A549 (cell line): ENCODE measurements at regions not wholly inside any gene's neighbourhood (a gene's known extent, or its start where the extent isn't known, plus 50 kb on each side); places are given as distances from the start of the nearest gene placed in this dataset.
A peak's percentile ranks its signal among the peaks of the same experiment; 100 is the strongest.

Source experiments
- ATAC-seq, 2 experiments: fragments of 200-7000 bp in 1 of 2; fragments of >200 bp in 1 of 2; cut with Nextera tagmentation in 1 of 2; cut with Tn5 transposase in 1 of 2; 3 replicates each; pipeline versions ENCODE4 v1.8.0 to v1.9.1; 2018 to 2020; ENCODE audit warnings: mild to moderate bottlenecking in 1 of 2, moderate library complexity in 1 of 2
- CTCF ChIA-PET: fragments of 300-600 bp; sonication (Branson Sonifier 250); formaldehyde crosslinking; extraction: SDS; loops from one replicate; lab custom pipeline; 2021; ENCODE audit warnings: antibody characterized with exemption, inconsistent platforms; lab: Yijun Ruan, JAX
- POLR2A ChIA-PET: fragments of 350-600 bp; formaldehyde crosslinking; extraction: SDS; loops from one replicate; lab custom pipeline; 2021; ENCODE audit warnings: antibody characterized with exemption, inconsistent platforms; lab: Yijun Ruan, JAX
- DNase-seq, 2 experiments: peaks; one replicate each; pipeline versions ENCODE4 v3.0.0 to v3.0.0-alpha.2; 2011 to 2016; ENCODE audit warnings: low read depth in 1 of 2, low spot score in 1 of 2
- FAIRE-seq: peaks from 2 replicates; lab custom pipeline; 2011; peaks lifted over from hg19 to GRCh38; lab: Jason Lieb, UNC
- H3K27ac ChIP-seq, 2 experiments: fragments of >200 bp; sonication (Bioruptor Twin); formaldehyde crosslinking; 3 replicates each; pipeline ENCODE4 v1.5.1; 2016 to 2017
- H3K4me1 ChIP-seq: fragments of >200 bp; sonication (Bioruptor Twin); formaldehyde crosslinking; 3 replicates; pipeline ENCODE4 v1.6.1; 2016
- H3K4me2 ChIP-seq: fragments of >200 bp; sonication (Bioruptor Twin); formaldehyde crosslinking; 3 replicates; pipeline ENCODE4 v1.6.1; 2016
- H3K4me3 ChIP-seq: fragments of >200 bp; sonication (Bioruptor Twin); formaldehyde crosslinking; 3 replicates; pipeline ENCODE4 v1.5.1; 2016
- H3K9me3 ChIP-seq: fragments of >200 bp; sonication (Bioruptor Twin); formaldehyde crosslinking; 3 replicates; pipeline ENCODE4 v1.6.1; 2016
- BCL3 ChIP-seq: fragments of >200 bp; sonication (Bioruptor Twin); formaldehyde crosslinking; IDR thresholded peaks from 3 replicates; pipeline ENCODE4 v1.6.1; 2016
- CBX8 ChIP-seq: fragments of 200-600 bp; sonication (generic); IDR thresholded peaks from 2 replicates; pipeline ENCODE4 v1.6.1; 2016
- CEBPB ChIP-seq, 2 experiments: fragments of >200 bp in 1 of 2; sonication (Bioruptor Twin) in 1 of 2; formaldehyde crosslinking in 1 of 2; IDR thresholded peaks; 2 replicates each; pipeline ENCODE4 v1.6.1; 2012 to 2016
- CHD2 ChIP-seq: fragments of 150-350 bp; IDR thresholded peaks from 2 replicates; pipeline ENCODE4 v1.6.1; 2014; ENCODE audit warnings: low read length; ENCODE audit not compliant: partially characterized antibody
- ESRRA ChIP-seq: fragments of 150-350 bp; IDR thresholded peaks from 2 replicates; pipeline ENCODE4 v1.6.1; 2014; ENCODE audit warnings: mild to moderate bottlenecking, low read length, borderline replicate concordance
- FOSB ChIP-seq: fragments of 250-450 bp; sonication (Bioruptor Pico); IDR thresholded peaks from 2 replicates; pipeline ENCODE4 v1.5.0; 2020; ENCODE audit warnings: mild to moderate bottlenecking, moderate library complexity
- GATA3 ChIP-seq: IDR thresholded peaks from 2 replicates; pipeline ENCODE4 v1.6.1; 2012; ENCODE audit warnings: borderline replicate concordance
- HEYL ChIP-seq: fragments of 250-450 bp; sonication (Bioruptor Pico); IDR thresholded peaks from 2 replicates; pipeline ENCODE4 v1.8.0; 2021; ENCODE audit warnings: mild to moderate bottlenecking, moderate library complexity
- HOXB13 ChIP-seq: fragments of 250-450 bp; sonication (Bioruptor Pico); IDR thresholded peaks from 2 replicates; pipeline ENCODE4 v1.5.0; 2020; ENCODE audit warnings: low read depth, mild to moderate bottlenecking, moderate library complexity
- HOXB5 ChIP-seq: fragments of 250-450 bp; sonication (Bioruptor Pico); IDR thresholded peaks from 2 replicates; pipeline ENCODE4 v1.5.0; 2020; ENCODE audit warnings: mild to moderate bottlenecking, moderate library complexity
- KDM1A ChIP-seq: fragments of 200-600 bp; sonication (generic); IDR thresholded peaks from 2 replicates; pipeline ENCODE4 v1.6.1; 2016; ENCODE audit warnings: low read depth, mild to moderate bottlenecking
- MAZ ChIP-seq: fragments of 150-350 bp; IDR thresholded peaks from 2 replicates; pipeline ENCODE4 v1.6.1; 2014; ENCODE audit warnings: antibody characterized with exemption, low read depth, low read length, borderline replicate concordance
- MYC ChIP-seq: IDR thresholded peaks from 2 replicates; pipeline ENCODE4 v1.6.1; 2012; ENCODE audit warnings: mild to moderate bottlenecking, inconsistent platforms, low read length, improper control_type of control experiment, borderline replicate concordance
- NPAS2 ChIP-seq: fragments of 250-450 bp; sonication (Bioruptor Pico); IDR thresholded peaks from 2 replicates; pipeline ENCODE4 v1.8.0; 2022; ENCODE audit warnings: mild to moderate bottlenecking, moderate library complexity, borderline replicate concordance
- PBX3 ChIP-seq: IDR thresholded peaks from 2 replicates; pipeline ENCODE4 v1.6.1; 2012
- POLR2A ChIP-seq: IDR thresholded peaks from 2 replicates; pipeline ENCODE4 v1.6.1; 2012; ENCODE audit warnings: mild to moderate bottlenecking, low read length
- POLR2AphosphoS2 ChIP-seq: conservative IDR thresholded peaks from 2 replicates; pipeline ENCODE4 v1.6.1; 2012; ENCODE audit warnings: low read length, improper control_type of control experiment, inconsistent platforms
- RAD21 ChIP-seq, 2 experiments: fragments of >200 bp in 1 of 2; sonication (Bioruptor Twin) in 1 of 2; formaldehyde crosslinking in 1 of 2; IDR thresholded peaks in 1 of 2; conservative IDR thresholded peaks in 1 of 2; 2 replicates in 1 of 2; 3 replicates in 1 of 2; pipeline ENCODE4 v1.6.1; 2012 to 2018; ENCODE audit warnings: inconsistent platforms in 1 of 2
- RCOR1 ChIP-seq: fragments of 150-350 bp; IDR thresholded peaks from 2 replicates; pipeline ENCODE4 v1.6.1; 2014; ENCODE audit warnings: antibody characterized with exemption, low read length, low read depth
- SMC3 ChIP-seq: fragments of >200 bp; sonication (Bioruptor Twin); formaldehyde crosslinking; IDR thresholded peaks from 3 replicates; pipeline ENCODE4 v1.6.1; 2018; ENCODE audit warnings: inconsistent platforms
- TFCP2L1 ChIP-seq: fragments of 250-450 bp; sonication (Bioruptor Pico); IDR thresholded peaks from 2 replicates; pipeline ENCODE4 v1.5.0; 2021; ENCODE audit warnings: mild to moderate bottlenecking
- USF2 ChIP-seq: fragments of 450-650 bp; IDR thresholded peaks from 2 replicates; pipeline ENCODE4 v1.6.1; 2014; ENCODE audit warnings: antibody characterized with exemption
- ZC3H11A ChIP-seq: fragments of 450-650 bp; IDR thresholded peaks from 2 replicates; pipeline ENCODE4 v1.6.1; 2014; ENCODE audit warnings: antibody characterized with exemption, mild to moderate bottlenecking
- ZNF302 ChIP-seq: fragments of 250-450 bp; sonication (Bioruptor Pico); IDR thresholded peaks from 2 replicates; pipeline ENCODE4 v1.9.0; 2021; ENCODE audit warnings: inconsistent platforms, mild to moderate bottlenecking, moderate library complexity
- WGBS: methylation state at CpG from one replicate; pipeline ENCODE4 v1.1.6; 2017; ENCODE audit errors: missing lambda C conversion rate; 5-methylcytosine and 5-hydroxymethylcytosine counted together
- TF ChIP-seq, protein P1 (sequence below): fragments of >200 bp; sonication (Bioruptor Twin); formaldehyde crosslinking; IDR thresholded peaks from 2 replicates; pipeline ENCODE4 v1.6.1; 2016

DNA sequence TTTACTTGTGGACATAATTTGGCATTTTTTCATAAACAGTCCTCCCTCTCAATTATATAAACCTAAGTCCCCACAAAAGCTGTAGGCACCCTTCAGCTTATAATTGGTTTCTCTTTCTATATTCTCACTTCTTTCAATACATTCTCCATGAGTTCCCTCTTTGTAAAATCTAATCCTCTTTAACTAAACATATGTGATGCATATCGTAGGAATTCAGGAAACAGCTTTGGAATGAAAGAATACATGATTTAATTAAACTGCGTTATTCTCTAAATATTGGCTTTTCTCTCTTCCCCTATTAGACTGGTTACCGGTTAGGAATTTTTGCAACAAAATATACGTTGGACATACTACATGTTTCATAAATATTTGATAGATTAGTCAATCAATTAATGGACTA lies 1122.6 kb downstream of the FLRT2 start:
- ATAC-seq (no peak), FAIRE-seq (no peak), DNase-seq (no peak)
- CTCF ChIA-PET, result no interaction called here
- POLR2A ChIA-PET, result no interaction called here
- H3K27ac ChIP-seq, result no peak overlapping the region
- no peak for TF ChIP-seq GATA3
- no peak for TF ChIP-seq HOXB13 (CRISPR knock-in tag)
- TF ChIP-seq HEYL (CRISPR knock-in tag), result no peak
- no peak for TF ChIP-seq TFCP2L1 (CRISPR knock-in tag)
- TF ChIP-seq ZC3H11A, result no peak
- TF ChIP-seq KDM1A, result no peak
- no peak for TF ChIP-seq ESRRA
- TF ChIP-seq MYC, result no peak
- TF ChIP-seq, protein P1, sequence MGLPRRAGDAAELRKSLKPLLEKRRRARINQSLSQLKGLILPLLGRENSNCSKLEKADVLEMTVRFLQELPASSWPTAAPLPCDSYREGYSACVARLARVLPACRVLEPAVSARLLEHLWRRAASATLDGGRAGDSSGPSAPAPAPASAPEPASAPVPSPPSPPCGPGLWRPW, result no peak
- no peak overlapping the region for H3K4me2 ChIP-seq
- no peaks in the 10 kb centered on the region for H3K4me1 ChIP-seq
- WGBS, result 9% methylated on average over 4 of the region's 4 CpGs
- no peak overlapping the region for H3K4me3 ChIP-seq
- no peaks in the 10 kb centered on the region for H3K9me3 ChIP-seq

- Histone ChIP-seq H3K4me1 (no peaks in the 10 kb centered on the region), H3K9me3 (peaks cover 9% of the 10 kb centered on the region; the same call in 1 of the 3 replicates), H3K27ac (no peak overlapping the region)
- POLR2A ChIA-PET, result no interaction called here
- FAIRE-seq (no peak), ATAC-seq (no peak), DNase-seq (peak in 1 of 2 experiments; percentile 17)
- CTCF ChIA-PET, result no interaction called here
- TF ChIP-seq CBX8 (no peak), RAD21 (conservative IDR thresholded peaks at IDR 0.05 in 1 of 2, IDR thresholded peaks at IDR 0.05 in 1 of 2) (0 out of 5 replicates have a peak, but pooled peaks of 1 of the 2 experiments have one; percentile 3)
- TF ChIP-seq, all 56 proteins: peak for 1
- Histone ChIP-seq H3K4me3 (no peak overlapping the region), H3K4me2 (no peak overlapping the region)
- 2% methylated on average over 4 of the region's 4 CpGs for WGBS
Measured at GRCh38 chr14:86646696-86647690, 1117.0 kb downstream of the FLRT2 start.

DNA sequence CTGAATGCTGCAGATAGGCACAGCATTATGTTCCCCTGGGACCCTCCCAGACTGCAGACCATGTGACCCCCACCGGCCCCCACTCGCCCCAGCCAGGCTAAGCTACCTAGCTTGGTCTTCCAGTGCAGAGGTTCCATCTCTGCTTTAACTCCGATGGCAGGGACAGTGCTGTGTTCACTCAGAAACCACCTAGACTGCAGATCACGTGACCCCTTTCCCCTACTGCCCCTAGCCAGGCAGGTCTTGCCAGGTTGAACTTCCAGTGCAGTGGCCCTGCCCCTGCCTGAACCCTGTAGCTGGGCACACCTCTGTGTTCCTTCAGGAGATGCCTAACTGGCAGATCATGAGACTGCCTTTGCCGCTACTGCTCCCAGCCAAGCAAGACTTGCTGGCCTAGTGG lies 1116.2 kb downstream of the FLRT2 start:
- POLR2A ChIA-PET, result no interaction called here
- no peak overlapping the region for H3K27ac ChIP-seq
- DNase-seq, result no peak
- WGBS, result 8% methylated on average over 2 of the region's 5 CpGs
- no peak for FAIRE-seq
- H3K4me2 ChIP-seq, result no peak overlapping the region
- no peak for ATAC-seq
- TF ChIP-seq USF2 (peak; percentile 29; the same call in 1 of the 2 replicates), CBX8 (no peak)
- H3K4me3 ChIP-seq, result no peak overlapping the region
- H3K9me3 ChIP-seq, result peaks cover 9% of the 10 kb centered on the region; the same call in 1 of the 3 replicates
- no peaks in the 10 kb centered on the region for H3K4me1 ChIP-seq
- CTCF ChIA-PET, result no interaction called here

- ChIA-PET CTCF (interaction anchor here (1.3 kb wide), 2 partner anchors 14 to 113 kb away, joined by 3 read pairs; no protein-coding TSS in a partner anchor), POLR2A (no interaction called here)
- 0 out of 3 replicates have a peak, but pooled peaks cover 5% of the 10 kb centered on the region for H3K9me3 ChIP-seq
- H3K4me3 ChIP-seq, result no peak overlapping the region
- ATAC-seq (no peak), FAIRE-seq (no peak), DNase-seq (no peak)
- H3K27ac ChIP-seq, result no peak overlapping the region
- no peaks in the 10 kb centered on the region for H3K4me1 ChIP-seq
- no peak overlapping the region for H3K4me2 ChIP-seq
- TF ChIP-seq SMC3 (no peak), CBX8 (no peak), MYC (no peak), USF2 (no peak), NPAS2 (CRISPR knock-in tag) (no peak), RCOR1 (no peak), ZNF302 (CRISPR knock-in tag) (no peak), HOXB5 (no peak), CHD2 (no peak), POLR2AphosphoS2 (no peak), FOSB (CRISPR knock-in tag) (no peak), MAZ (no peak), CEBPB (IDR thresholded peaks at IDR 0.05) (no peak), PBX3 (no peak), POLR2A (no peak), BCL3 (no peak)
- TF ChIP-seq, all 56 proteins: peak for 0
Measured at GRCh38 chr14:86641310-86641709, 1111.4 kb downstream of the FLRT2 start.
